ENCODE measurements at regions not wholly inside any gene's neighbourhood (a gene's known extent, or its start where the extent isn't known, plus 50 kb on each side); places are given as distances from the start of the nearest gene placed in this dataset.

GRCh38 chr2:59008950-59009349 is 767.8 kb upstream of the FANCL start:
- H3K4me3 ChIP-seq (replicated peaks; ENCODE audit: insufficient read depth, low read length), result no peak overlapping the region
- no peaks in the 10 kb centered on the region for H3K27me3 ChIP-seq (ENCODE audit: insufficient read depth, poor library complexity, severe bottlenecking)
- no peak for TF ChIP-seq SPI1 (IDR thresholded peaks at IDR 0.05; ENCODE audit: borderline replicate concordance, low read depth)
- no peak for TF ChIP-seq REST (IDR thresholded peaks at IDR 0.05; ENCODE audit: insufficient replicate concordance, low read depth)
- no peak for TF ChIP-seq GABPA (IDR thresholded peaks at IDR 0.05; ENCODE audit: low read depth)
- TF ChIP-seq POLR2AphosphoS5 (IDR thresholded peaks at IDR 0.05; ENCODE audit: low read depth), result no peak
- no peak for TF ChIP-seq CTCF (IDR thresholded peaks at IDR 0.05; ENCODE audit: insufficient read depth, low read length)
- DNase-seq (ENCODE audit: low read depth in 1 of 2, low spot score in 1 of 2), result no peak
- H3K27ac ChIP-seq (replicated peaks), result no peak overlapping the region

- no peaks in the 10 kb centered on the region for H3K27me3 ChIP-seq (ENCODE audit: insufficient read depth, poor library complexity, severe bottlenecking)
- no peak for DNase-seq (ENCODE audit: low read depth in 1 of 2, low spot score in 1 of 2)
- no peak overlapping the region for H3K4me3 ChIP-seq (replicated peaks; ENCODE audit: insufficient read depth, low read length)
- no peak overlapping the region for H3K27ac ChIP-seq (replicated peaks)
- no peak for TF ChIP-seq SPI1 (IDR thresholded peaks at IDR 0.05; ENCODE audit: borderline replicate concordance, low read depth)
- no peak for TF ChIP-seq REST (IDR thresholded peaks at IDR 0.05; ENCODE audit: insufficient replicate concordance, low read depth)
- TF ChIP-seq POLR2AphosphoS5 (IDR thresholded peaks at IDR 0.05; ENCODE audit: low read depth), result no peak
- TF ChIP-seq GABPA (IDR thresholded peaks at IDR 0.05; ENCODE audit: low read depth), result no peak
- no peak for TF ChIP-seq CTCF (IDR thresholded peaks at IDR 0.05; ENCODE audit: insufficient read depth, low read length)
Observed at GRCh38 chr2:59005836-59006615, 764.9 kb upstream of the FANCL start.

GRCh38 chr2:59004621-59005020 is 763.5 kb upstream of the FANCL start:
- TF ChIP-seq GABPA (IDR thresholded peaks at IDR 0.05; ENCODE audit: low read depth) (no peak), CTCF (IDR thresholded peaks at IDR 0.05; ENCODE audit: insufficient read depth, low read length) (no peak), REST (IDR thresholded peaks at IDR 0.05; ENCODE audit: insufficient replicate concordance, low read depth) (no peak), POLR2AphosphoS5 (IDR thresholded peaks at IDR 0.05; ENCODE audit: low read depth) (no peak), SPI1 (IDR thresholded peaks at IDR 0.05; ENCODE audit: borderline replicate concordance, low read depth) (no peak)
- H3K4me3 ChIP-seq (replicated peaks; ENCODE audit: insufficient read depth, low read length), result no peak overlapping the region
- no peak for DNase-seq (ENCODE audit: low read depth in 1 of 2, low spot score in 1 of 2)
- H3K27me3 ChIP-seq (ENCODE audit: insufficient read depth, poor library complexity, severe bottlenecking), result no peaks in the 10 kb centered on the region
- H3K27ac ChIP-seq (replicated peaks), result no peak overlapping the region

All from HL-60 (cell line).